ENCODE measurements at regions not wholly inside any gene's neighbourhood (a gene's known extent, or its start where the extent isn't known, plus 50 kb on each side); places are given as distances from the start of the nearest gene placed in this dataset.
"Not testable (repeated sequence)": the region's sequence is repeated elsewhere in the genome, so short reads cannot be mapped to it uniquely, and the experiment has no call there.

GRCh38 chrX:39688576-39689375 lies 409.0 kb downstream of the BCOR start:
- DNase-seq (ENCODE audit: extremely low spot score, insufficient read length, low read depth) (no peak), FAIRE-seq (no peak)

DNA sequence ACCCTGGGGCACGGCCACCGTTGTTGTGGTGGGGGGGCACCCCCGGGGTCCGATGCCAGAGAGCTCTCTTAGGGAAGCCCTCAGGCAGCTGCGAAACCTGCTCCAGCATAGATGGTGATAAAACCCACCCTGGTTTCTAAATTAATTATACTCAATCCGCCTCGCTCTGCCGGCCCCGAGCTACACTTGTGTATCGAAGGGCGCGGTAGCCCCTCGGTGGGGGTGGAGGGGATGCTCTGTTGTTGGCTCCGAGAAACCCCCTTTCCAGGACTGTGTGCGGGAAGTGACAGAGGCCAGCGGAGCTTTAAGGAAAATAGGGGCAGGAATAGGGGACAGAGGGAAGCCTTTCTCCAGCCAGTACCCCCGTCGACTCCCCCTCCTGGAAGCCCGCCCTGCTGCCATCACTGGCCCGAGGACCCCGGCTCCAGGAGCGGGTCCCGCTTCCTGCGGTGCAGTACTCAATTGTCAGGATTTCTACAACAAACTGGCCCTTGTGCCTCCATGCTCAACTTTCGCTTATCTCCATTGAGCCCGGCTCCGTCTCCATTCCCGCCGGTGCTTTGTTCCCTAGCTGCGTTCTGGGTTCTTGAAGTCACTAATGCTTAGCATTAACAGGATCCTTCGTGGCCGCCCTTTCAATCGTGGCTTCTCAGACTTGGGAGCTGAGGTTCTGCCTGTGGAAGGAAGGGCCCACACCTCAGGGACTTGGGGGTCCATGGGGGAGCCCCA lies 408.2 kb downstream of the BCOR start:
- no peak for DNase-seq (ENCODE audit: extremely low spot score, insufficient read length, low read depth)

DNA sequence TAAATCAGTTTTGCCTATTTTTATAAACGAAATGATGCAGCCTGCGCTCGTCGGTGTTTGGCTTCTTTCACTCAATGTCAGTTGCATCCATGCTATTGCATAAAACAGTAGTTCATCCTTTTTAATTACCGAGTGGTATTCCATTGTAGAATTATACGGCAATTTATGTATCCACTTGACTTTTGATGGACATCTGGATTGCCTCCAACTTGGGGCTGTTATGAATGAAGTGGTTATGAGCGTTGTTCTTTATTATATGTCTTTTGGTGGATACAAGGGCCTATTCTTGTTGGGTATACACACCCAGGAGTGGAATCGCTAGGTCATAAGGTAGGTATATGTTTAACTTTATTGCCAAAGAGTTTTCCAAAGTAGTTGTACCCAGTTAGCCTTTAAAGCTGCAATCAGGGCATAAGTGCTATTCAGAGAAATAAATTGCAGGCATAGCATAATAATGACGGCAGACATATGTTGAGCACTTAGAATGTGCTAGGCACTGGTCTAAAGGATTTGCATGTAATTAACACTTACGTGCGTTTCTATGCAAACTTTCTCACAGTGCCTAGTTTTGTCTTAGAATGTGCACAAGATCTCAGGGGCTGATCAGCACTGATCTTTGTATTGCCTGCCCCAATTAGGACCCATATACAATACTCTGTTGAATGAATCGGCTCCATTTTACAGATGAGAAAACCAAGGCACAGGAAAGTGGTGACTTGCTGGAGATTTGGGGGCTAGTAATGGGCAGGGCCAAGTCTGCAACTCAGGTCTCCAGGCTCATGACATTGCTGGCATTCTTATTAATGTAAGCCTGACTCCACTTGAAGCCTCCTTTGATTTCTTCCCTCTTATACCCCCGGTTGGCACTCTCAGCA lies 407.0 kb downstream of the BCOR start:
- FAIRE-seq (no peak), DNase-seq (ENCODE audit: extremely low spot score, insufficient read length, low read depth) (no peak)

More for the DNA sequence above, 408.2 kb downstream of the BCOR start:
- no peak for FAIRE-seq

DNA sequence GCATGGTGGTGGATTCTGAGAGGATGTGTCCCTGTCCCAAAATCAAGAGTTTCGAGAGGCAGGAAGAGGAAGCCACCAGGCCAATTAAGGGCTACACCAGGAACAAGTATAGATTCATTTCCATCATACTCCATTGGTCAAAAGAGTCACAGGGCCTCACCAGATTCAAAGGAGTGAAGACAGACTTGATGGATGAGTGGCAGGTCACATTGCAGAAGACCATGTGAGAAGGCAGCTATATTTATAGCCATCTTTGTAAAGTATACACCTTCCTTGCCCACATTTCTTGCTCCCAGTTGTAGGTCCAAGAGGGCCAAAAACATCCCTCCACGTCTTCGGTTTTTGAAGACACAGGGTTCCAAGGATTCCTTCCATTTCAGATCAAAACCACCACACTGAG lies 406.0 kb downstream of the BCOR start:
- FAIRE-seq (no peak), DNase-seq (ENCODE audit: extremely low spot score, insufficient read length, low read depth) (no peak)

DNA sequence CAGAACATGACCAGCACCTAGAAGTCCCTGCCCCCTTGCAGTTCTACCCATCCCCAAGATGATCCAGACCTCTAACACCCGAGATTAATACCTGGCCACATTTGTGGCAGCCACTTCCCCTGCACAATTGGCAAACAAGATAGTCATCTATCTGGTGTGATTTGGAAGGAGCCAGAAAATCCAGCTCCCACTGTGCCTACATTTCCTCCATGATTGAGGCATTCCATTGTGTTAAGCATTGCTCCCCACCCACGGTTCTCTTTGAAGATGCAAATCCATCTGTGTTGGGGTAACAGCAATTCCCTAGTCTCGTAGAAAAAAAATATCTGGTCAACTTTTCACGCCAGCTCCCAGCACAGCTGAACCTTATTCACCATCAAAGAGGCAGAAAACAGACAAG lies 405.0 kb downstream of the BCOR start:
- no peak for FAIRE-seq
- no peak for DNase-seq (ENCODE audit: extremely low spot score, insufficient read length, low read depth)

- FAIRE-seq (no peak), DNase-seq (ENCODE audit: extremely low spot score, insufficient read length, low read depth) (no peak)
Measured at GRCh38 chrX:39693298-39693697, 404.5 kb downstream of the BCOR start.

DNA sequence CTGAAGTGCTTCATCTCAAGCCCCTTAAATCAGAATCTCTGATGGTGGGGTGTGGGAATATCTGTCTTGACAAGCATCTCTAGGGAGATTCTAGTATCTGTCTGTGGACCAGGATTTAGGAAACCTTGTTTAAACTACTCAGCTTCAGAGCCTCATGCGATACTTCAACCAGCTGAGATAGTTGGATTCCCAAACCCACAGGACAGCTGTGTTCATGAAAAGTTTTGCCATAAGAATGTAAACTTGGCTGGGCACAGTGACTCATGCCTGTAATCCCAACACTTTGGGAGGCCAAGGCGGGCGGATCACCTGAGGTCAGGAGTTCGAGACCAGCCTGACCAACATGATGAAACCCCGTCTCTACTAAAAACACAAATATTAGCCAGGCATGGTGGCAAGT lies 395.1 kb downstream of the BCOR start:
- DNase-seq (ENCODE audit: extremely low spot score, insufficient read length, low read depth); FAIRE-seq: not testable (repeated sequence)

DNA sequence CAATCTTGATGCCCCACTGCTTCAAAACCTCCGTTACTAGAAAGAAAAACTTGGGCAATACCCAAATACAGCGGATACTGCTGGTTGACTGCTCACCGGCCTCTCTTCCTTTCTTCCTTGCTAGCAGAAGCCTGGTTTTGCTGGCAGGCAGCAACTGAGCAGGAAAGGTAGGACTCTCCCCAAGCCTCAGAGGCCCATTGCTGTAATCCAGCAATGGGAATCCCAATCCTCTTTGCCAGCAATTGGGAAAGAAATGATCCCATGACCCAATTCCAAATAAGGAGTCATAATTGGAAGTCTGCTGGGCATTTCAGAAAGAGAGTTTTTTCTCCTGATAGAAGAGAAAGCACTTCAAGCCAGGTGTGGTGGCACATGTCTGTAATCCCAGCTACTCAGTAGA lies 394.5 kb downstream of the BCOR start:
- FAIRE-seq: no peak
- DNase-seq (ENCODE audit: extremely low spot score, insufficient read length, low read depth): no peak

GRCh38 chrX:39704590-39704989 lies 393.2 kb downstream of the BCOR start:
- no peak for DNase-seq (ENCODE audit: extremely low spot score, insufficient read length, low read depth)
- FAIRE-seq: no peak

GRCh38 chrX:39705290-39705689 lies 392.5 kb downstream of the BCOR start:
- FAIRE-seq (no peak), DNase-seq (ENCODE audit: extremely low spot score, insufficient read length, low read depth) (no peak)

- FAIRE-seq (no peak), DNase-seq (ENCODE audit: extremely low spot score, insufficient read length, low read depth) (no peak)
Measured at GRCh38 chrX:39709364-39709763, 388.4 kb downstream of the BCOR start.

DNA sequence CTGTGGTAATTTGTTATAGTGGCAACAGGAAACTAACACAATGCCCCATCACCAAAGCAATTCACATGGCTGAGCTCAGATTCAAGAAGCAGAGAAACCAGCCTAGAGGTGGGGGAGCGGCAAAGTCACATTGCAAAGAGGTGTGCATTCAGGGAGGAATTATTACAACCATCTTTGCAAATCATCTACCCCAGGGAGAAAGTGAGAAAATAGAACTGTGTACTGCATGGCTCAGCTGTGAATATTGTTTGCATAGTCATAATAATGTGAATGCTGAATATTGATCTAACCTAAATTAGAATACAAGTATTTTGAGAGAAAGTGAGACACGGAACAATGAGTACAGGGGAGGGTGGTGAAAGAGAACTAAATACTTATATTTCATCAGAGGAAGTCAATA lies 387.9 kb downstream of the BCOR start:
- DNase-seq (ENCODE audit: extremely low spot score, insufficient read length, low read depth): no peak
- FAIRE-seq: no peak

DNA sequence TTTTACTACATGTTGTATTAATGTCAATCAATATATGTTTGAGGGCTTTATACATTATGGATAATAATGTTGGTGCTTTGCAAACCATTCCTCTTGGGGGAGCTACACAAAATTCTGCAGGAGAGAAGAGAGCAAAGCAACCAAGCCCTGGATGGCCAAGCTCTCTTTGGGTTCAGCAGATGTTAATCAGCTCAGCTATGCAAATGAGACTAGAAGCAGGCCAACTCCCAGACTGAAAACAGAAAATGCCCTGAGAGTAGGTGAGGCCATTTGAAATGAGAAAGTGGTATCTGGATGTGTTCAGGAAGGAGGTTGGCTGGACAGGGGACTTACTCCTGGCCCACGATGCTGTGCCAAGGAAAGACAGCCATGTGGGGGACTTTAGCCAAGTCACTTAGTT lies 387.0 kb downstream of the BCOR start:
- DNase-seq (ENCODE audit: extremely low spot score, insufficient read length, low read depth) (no peak), FAIRE-seq (no peak)

GRCh38 chrX:39714471-39714870 lies 383.3 kb downstream of the BCOR start:
- FAIRE-seq (no peak), DNase-seq (ENCODE audit: extremely low spot score, insufficient read length, low read depth) (no peak)

DNA sequence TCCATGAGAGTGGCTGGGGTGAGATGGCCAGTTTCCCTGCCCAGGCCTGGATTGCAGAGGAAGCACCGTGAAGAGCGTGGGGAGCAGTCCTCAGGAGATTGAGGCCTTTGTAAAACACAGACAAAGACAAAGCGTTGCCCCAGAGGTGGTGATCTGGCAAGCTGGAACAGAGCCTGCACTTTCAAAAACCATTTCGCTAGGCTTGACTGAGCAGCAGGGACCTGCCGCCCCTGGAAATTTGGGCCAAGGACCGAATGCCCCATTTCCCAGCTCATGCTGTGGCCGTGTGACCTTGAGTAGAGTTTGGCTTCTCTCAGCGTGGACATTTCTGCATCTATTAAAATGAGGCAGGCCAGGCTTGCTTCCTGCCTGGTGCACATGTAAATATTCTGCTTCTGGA lies 381.4 kb downstream of the BCOR start:
- no peak for DNase-seq (ENCODE audit: extremely low spot score, insufficient read length, low read depth)
- no peak for FAIRE-seq

DNA sequence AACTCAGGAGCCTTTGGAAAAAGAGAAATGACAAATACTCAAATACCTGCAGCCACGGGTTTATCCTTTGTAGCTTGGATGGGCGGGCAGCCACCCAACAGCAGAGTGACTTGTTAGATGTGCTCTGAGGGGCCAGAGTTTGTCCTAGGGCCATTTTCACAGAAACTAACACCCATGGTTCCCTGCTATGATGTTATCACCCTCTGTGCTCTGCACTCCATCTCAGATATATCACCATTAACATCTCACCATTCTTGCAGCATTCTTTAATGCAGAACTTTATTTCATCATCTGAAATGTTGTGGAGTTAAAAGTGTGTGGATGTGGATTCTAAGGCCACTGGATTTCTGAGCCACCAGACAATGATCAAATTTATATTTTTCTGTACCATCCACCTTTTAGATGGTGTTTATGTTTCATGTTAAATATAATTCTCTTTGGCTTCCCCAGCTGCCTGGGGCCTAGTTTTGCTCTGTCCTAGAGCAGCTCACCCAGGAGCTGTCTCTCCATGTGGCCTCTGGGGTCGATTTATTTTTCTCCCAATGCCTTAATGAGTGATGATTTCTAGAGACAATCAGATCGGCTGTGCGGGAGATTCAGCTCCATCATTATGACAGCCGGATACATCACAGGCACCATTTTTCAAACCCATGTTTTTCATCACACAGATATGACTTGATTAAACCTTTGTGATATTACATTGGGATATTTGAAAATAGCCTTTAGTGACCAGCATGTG lies 380.8 kb downstream of the BCOR start:
- FAIRE-seq: no peak
- DNase-seq (ENCODE audit: extremely low spot score, insufficient read length, low read depth): no peak

- DNase-seq (ENCODE audit: extremely low spot score, insufficient read length, low read depth) (no peak), FAIRE-seq (no peak)
Measured at GRCh38 chrX:39718981-39719380, 378.8 kb downstream of the BCOR start.

DNA sequence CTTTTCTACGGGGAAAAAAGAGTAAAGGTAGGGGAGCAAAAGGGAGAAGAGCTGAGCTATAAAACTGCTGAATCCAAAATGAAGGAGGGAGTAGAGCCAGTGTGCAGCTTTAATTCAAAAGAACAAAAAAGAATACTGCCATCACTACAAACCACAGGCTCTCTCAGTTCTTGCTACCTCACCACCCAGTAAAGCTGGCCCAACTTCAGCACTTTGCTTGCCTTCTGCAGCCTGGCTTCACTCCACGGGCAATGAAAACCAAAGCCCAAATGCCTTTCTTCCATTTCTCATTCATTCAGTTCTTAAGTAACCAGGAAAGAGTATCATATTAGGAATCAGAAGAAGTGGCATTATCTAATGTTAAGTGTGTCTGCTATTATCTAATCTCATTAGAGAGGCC lies 376.8 kb downstream of the BCOR start:
- FAIRE-seq (no peak), DNase-seq (ENCODE audit: extremely low spot score, insufficient read length, low read depth) (no peak)

- DNase-seq (ENCODE audit: extremely low spot score, insufficient read length, low read depth): no peak
- no peak for FAIRE-seq
Measured at GRCh38 chrX:39721566-39722279, 376.0 kb downstream of the BCOR start.
